ENCODE measurements at regions not wholly inside any gene's neighbourhood (a gene's known extent, or its start where the extent isn't known, plus 50 kb on each side); places are given as distances from the start of the nearest gene placed in this dataset.
A peak's percentile ranks its signal among the peaks of the same experiment; 100 is the strongest.
"Not testable (repeated sequence)": the region's sequence is repeated elsewhere in the genome, so short reads cannot be mapped to it uniquely, and the experiment has no call there.

- H3K9me3 ChIP-seq = no peaks in the 10 kb centered on the region
- no peak for DNase-seq
- 91 to 94% methylated on average over 3 of the region's 3 CpGs for WGBS, 2 donors
Measured at GRCh38 chr5:157941616-157942015, 82.7 kb upstream of the CLINT1 start.

GRCh38 chr5:157938101-157938500, 79.2 kb upstream of the CLINT1 start:
- H3K4me1 ChIP-seq; H3K27me3 ChIP-seq; DNase-seq; H3K4me3 ChIP-seq; H3K36me3 ChIP-seq (ENCODE audit: low read depth, missing control alignments); H3K27ac ChIP-seq; H3K9me3 ChIP-seq; intact Hi-C loops (cut with DNase I; ENCODE audit: low total_unique reads): not testable (repeated sequence)
- WGBS, 2 donors = 97 to 98% methylated on average over 6 of the region's 6 CpGs

More at GRCh38 chr5:157941616-157942015, 82.7 kb upstream of the CLINT1 start:
- no peaks in the 10 kb centered on the region for H3K27me3 ChIP-seq
- no peak for TF ChIP-seq CTCF (IDR thresholded peaks at IDR 0.05)
- no peak for TF ChIP-seq POLR2A (IDR thresholded peaks at IDR 0.05)
- no peaks in the 10 kb centered on the region for H3K4me1 ChIP-seq
- H3K4me3 ChIP-seq = no peak overlapping the region
- H3K36me3 ChIP-seq (ENCODE audit: low read depth, missing control alignments) = no peaks in the 10 kb centered on the region
- intact Hi-C loops (cut with DNase I; ENCODE audit: low total_unique reads) = no loop called here
- H3K27ac ChIP-seq = no peak overlapping the region

DNA sequence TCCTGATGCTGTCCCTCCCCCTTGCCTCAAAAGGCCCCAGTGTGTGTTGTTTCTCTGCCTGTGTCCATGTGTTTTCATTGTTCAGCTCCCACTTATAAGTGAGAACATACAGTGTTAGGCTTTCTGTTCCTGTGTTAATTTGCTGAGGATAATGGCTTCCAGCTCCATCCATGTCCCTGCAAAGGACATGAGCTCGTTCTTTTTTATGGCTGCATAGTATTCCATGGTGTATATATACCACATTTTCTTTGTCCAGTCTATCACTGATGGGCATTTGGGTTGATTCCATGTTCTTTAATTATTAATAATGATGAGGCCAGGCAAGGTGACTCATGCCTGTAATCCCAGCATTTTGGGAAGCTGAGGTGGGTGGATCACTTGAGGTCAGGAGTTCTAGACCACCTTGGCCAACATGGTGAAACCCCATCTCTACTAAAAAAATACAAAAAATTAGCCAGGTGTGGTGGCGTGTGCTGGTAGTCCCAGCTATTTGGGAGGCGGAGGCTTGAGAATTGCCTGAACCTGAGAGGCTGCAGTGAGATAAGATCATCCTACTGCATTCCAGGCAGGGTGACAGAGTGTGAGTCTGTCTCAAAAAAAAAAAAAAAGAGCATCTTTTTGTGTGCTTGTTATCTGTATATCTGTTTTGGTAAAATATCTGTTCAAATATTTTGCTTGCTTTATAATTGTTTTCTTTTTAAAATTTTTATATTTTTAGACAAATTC, 78.0 kb upstream of the CLINT1 start:
- H3K27me3 ChIP-seq; H3K4me1 ChIP-seq; H3K36me3 ChIP-seq (ENCODE audit: low read depth, missing control alignments); H3K27ac ChIP-seq; intact Hi-C loops (cut with DNase I; ENCODE audit: low total_unique reads); H3K4me3 ChIP-seq; DNase-seq; H3K9me3 ChIP-seq: not testable (repeated sequence)
- WGBS, 2 donors = 92 to 96% methylated on average over 3 of the region's 3 CpGs

GRCh38 chr5:157934600-157934999, 75.7 kb upstream of the CLINT1 start:
- Histone ChIP-seq H3K9me3 (no peaks in the 10 kb centered on the region), H3K36me3 (ENCODE audit: low read depth, missing control alignments) (no peaks in the 10 kb centered on the region), H3K4me3 (no peak overlapping the region), H3K4me1 (peaks cover 3% of the 10 kb centered on the region), H3K27ac (no peak overlapping the region), H3K27me3 (no peaks in the 10 kb centered on the region)
- DNase-seq = no peak
- intact Hi-C loops (cut with DNase I; ENCODE audit: low total_unique reads) = no loop called here
- WGBS, 2 donors = 85 to 88% methylated on average over 3 of the region's 3 CpGs
- no peak for TF ChIP-seq POLR2A (IDR thresholded peaks at IDR 0.05)
- TF ChIP-seq CTCF (IDR thresholded peaks at IDR 0.05) = no peak

DNA sequence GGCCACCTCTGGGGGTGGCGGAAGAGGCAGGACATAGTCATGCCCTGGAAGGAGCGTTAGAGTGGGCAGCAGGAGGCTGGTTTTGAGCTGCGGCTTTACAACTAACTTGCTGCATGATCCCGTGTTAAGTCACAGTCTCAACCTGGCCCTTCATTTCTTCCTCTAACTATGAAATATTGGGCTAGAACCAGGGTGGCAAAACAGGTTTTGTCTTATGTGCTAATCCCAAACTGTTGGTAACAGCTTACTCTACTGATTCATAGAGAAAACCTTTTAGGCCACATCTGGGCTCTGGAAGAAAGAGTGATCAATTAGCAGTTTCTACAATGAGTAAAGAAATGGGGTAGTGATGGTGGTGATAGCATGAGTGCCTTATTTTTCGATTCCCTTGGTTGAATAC, 74.1 kb upstream of the CLINT1 start:
- intact Hi-C loops (cut with DNase I; ENCODE audit: low total_unique reads) = no loop called here
- H3K27ac ChIP-seq = no peak overlapping the region
- WGBS, 2 donors = 89% methylated on average over 5 of the region's 5 CpGs
- H3K9me3 ChIP-seq = no peaks in the 10 kb centered on the region
- no peak overlapping the region for H3K4me3 ChIP-seq
- H3K36me3 ChIP-seq (ENCODE audit: low read depth, missing control alignments) = no peaks in the 10 kb centered on the region
- H3K27me3 ChIP-seq = no peaks in the 10 kb centered on the region
- DNase-seq = no peak
- TF ChIP-seq POLR2A (IDR thresholded peaks at IDR 0.05) = no peak
- TF ChIP-seq CTCF (IDR thresholded peaks at IDR 0.05) = no peak
- H3K4me1 ChIP-seq = peaks cover 3% of the 10 kb centered on the region

GRCh38 chr5:157930710-157931109, 71.8 kb upstream of the CLINT1 start:
- intact Hi-C loops (cut with DNase I; ENCODE audit: low total_unique reads) = no loop called here
- Histone ChIP-seq H3K27ac (no peak overlapping the region), H3K27me3 (no peaks in the 10 kb centered on the region), H3K36me3 (ENCODE audit: low read depth, missing control alignments) (no peaks in the 10 kb centered on the region), H3K9me3 (no peaks in the 10 kb centered on the region), H3K4me1 (peaks cover 3% of the 10 kb centered on the region), H3K4me3 (no peak overlapping the region)
- no peak for TF ChIP-seq POLR2A (IDR thresholded peaks at IDR 0.05)
- TF ChIP-seq CTCF (IDR thresholded peaks at IDR 0.05) = no peak
- WGBS, 2 donors = 46 to 58% methylated on average over 7 of the region's 7 CpGs
- DNase-seq = peak; percentile 26
